Fibroblast of skin of right quadriceps (primary cell): ENCODE measurements at regions not wholly inside any gene's neighbourhood (a gene's known extent, or its start where the extent isn't known, plus 50 kb on each side); places are given as distances from the start of the nearest gene placed in this dataset.

Experiments
- DNase-seq: peaks from one replicate; pipeline ENCODE4 v3.0.0-alpha.2; 2013

- DNase-seq: no peak
Observed at GRCh38 chr4:152269448-152270191, 266.3 kb downstream of the FBXW7 start.

- no peak for DNase-seq
Observed at GRCh38 chr4:152267811-152268210, 268.1 kb downstream of the FBXW7 start.

GRCh38 chr4:152266831-152267480 lies 268.9 kb downstream of the FBXW7 start:
- no peak for DNase-seq

- DNase-seq: peak; percentile 11
Observed at GRCh38 chr4:152265149-152265621, 270.7 kb downstream of the FBXW7 start.

- no peak for DNase-seq
Observed at GRCh38 chr4:152264106-152264505, 271.8 kb downstream of the FBXW7 start.

- peak; percentile 72 for DNase-seq
Observed at GRCh38 chr4:152259866-152260265, 276.0 kb downstream of the FBXW7 start.

GRCh38 chr4:152258804-152259708 lies 276.8 kb downstream of the FBXW7 start:
- peak; percentile 60 for DNase-seq

GRCh38 chr4:152258391-152258790 lies 277.5 kb downstream of the FBXW7 start:
- no peak for DNase-seq

- DNase-seq: peak; percentile 83
Observed at GRCh38 chr4:152257601-152258066, 278.3 kb downstream of the FBXW7 start.

- no peak for DNase-seq
Observed at GRCh38 chr4:152256996-152257395, 278.9 kb downstream of the FBXW7 start.

- peak; percentile 40 for DNase-seq
Observed at GRCh38 chr4:152255437-152255836, 280.5 kb downstream of the FBXW7 start.

- DNase-seq: no peak
Observed at GRCh38 chr4:152248347-152248746, 287.5 kb downstream of the FBXW7 start.

GRCh38 chr4:152247271-152247975 lies 288.5 kb downstream of the FBXW7 start:
- no peak for DNase-seq

GRCh38 chr4:152246659-152247058 lies 289.2 kb downstream of the FBXW7 start:
- DNase-seq: no peak

GRCh38 chr4:152245680-152246079 lies 290.2 kb downstream of the FBXW7 start:
- DNase-seq: peak; percentile 42

- DNase-seq: no peak
Observed at GRCh38 chr4:152244659-152245058, 291.2 kb downstream of the FBXW7 start.

GRCh38 chr4:152243896-152244595 lies 291.8 kb downstream of the FBXW7 start:
- no peak for DNase-seq

GRCh38 chr4:152243206-152243605 lies 292.7 kb downstream of the FBXW7 start:
- DNase-seq: no peak

- DNase-seq: no peak
Observed at GRCh38 chr4:152240232-152240631, 295.7 kb downstream of the FBXW7 start.

GRCh38 chr4:152239216-152239615 lies 296.7 kb downstream of the FBXW7 start:
- DNase-seq: no peak

GRCh38 chr4:152236519-152237056 lies 299.3 kb downstream of the FBXW7 start:
- DNase-seq: no peak

GRCh38 chr4:152235718-152236117 lies 300.2 kb downstream of the FBXW7 start:
- DNase-seq: no peak
